ENCODE measurements at regions not wholly inside any gene's neighbourhood (a gene's known extent, or its start where the extent isn't known, plus 50 kb on each side); places are given as distances from the start of the nearest gene placed in this dataset.

GRCh38 chr12:126454581-126454980, 1389.3 kb downstream of the AACS start:
- no peak for TF ChIP-seq CTCF (conservative IDR thresholded peaks at IDR 0.05; ENCODE audit: low read length)
- TF ChIP-seq EZH2phosphoT487 (IDR thresholded peaks at IDR 0.05; ENCODE audit: borderline replicate concordance, low read depth, low read length), result no peak
